ENCODE measurements at regions not wholly inside any gene's neighbourhood (a gene's known extent, or its start where the extent isn't known, plus 50 kb on each side); places are given as distances from the start of the nearest gene placed in this dataset.
"Not testable (repeated sequence)": the region's sequence is repeated elsewhere in the genome, so short reads cannot be mapped to it uniquely, and the experiment has no call there.

DNA sequence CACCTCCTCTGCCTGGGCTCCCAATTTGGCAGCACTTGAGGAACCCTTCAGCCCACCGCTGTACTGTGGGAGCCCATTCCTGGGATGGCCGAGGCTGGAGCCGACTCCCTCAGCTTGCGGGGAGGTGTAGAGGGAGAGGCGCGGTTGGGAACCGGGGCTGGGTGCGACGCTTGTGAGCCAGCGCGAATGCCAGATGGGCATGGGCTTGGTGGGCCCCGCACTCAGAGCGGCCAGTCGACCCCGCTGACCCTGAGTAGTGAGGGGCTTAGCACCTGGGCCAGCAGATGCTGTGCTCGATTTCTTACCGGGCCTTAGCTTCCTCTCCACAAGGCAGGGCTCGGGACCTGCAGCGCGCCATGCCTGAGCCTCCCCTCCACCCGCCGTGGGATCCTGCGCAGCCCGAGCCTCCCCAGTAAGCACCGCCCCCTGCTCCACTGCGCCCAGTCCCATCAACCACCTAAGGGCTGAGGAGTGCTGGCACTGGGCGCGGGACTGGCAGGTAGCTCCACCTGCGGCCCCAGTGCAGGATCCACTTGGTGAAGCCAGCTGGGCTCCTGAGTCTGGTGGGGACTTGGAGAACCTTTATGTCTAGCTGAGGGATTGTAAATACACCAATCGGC, 58.3 kb upstream of the DEFB108B start:
- TF ChIP-seq, protein P1, sequence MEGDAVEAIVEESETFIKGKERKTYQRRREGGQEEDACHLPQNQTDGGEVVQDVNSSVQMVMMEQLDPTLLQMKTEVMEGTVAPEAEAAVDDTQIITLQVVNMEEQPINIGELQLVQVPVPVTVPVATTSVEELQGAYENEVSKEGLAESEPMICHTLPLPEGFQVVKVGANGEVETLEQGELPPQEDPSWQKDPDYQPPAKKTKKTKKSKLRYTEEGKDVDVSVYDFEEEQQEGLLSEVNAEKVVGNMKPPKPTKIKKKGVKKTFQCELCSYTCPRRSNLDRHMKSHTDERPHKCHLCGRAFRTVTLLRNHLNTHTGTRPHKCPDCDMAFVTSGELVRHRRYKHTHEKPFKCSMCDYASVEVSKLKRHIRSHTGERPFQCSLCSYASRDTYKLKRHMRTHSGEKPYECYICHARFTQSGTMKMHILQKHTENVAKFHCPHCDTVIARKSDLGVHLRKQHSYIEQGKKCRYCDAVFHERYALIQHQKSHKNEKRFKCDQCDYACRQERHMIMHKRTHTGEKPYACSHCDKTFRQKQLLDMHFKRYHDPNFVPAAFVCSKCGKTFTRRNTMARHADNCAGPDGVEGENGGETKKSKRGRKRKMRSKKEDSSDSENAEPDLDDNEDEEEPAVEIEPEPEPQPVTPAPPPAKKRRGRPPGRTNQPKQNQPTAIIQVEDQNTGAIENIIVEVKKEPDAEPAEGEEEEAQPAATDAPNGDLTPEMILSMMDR (conservative IDR thresholded peaks at IDR 0.05; ENCODE audit: low read depth, low read length), result no peak

DNA sequence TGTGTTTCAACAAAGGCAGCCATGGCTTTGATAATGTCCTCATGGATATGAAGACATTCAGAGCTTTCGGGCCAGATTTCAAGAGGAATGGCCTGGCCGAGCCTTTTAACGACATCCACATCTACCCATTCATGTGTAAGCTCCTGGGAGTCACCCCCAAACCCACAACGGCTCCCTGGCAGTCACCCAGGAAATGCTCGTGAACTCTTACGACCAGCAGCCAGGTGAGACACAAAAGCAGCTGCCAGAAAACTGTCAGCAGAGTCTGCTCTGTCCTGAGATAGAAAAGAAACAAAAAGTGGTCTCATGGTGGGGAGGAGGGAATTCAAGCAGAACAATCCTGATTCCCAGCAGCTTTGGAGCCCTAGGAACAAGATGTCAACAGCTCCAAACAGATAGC, 52.9 kb upstream of the DEFB108B start:
- H3K4me3 ChIP-seq (ENCODE audit: low read length); DNase-seq (ENCODE audit: low read depth): not testable (repeated sequence)

More for the DNA sequence above, 58.3 kb upstream of the DEFB108B start:
- no peak overlapping the region for H3K4me3 ChIP-seq (ENCODE audit: low read length)
- DNase-seq (ENCODE audit: low read depth), result no peak

DNA sequence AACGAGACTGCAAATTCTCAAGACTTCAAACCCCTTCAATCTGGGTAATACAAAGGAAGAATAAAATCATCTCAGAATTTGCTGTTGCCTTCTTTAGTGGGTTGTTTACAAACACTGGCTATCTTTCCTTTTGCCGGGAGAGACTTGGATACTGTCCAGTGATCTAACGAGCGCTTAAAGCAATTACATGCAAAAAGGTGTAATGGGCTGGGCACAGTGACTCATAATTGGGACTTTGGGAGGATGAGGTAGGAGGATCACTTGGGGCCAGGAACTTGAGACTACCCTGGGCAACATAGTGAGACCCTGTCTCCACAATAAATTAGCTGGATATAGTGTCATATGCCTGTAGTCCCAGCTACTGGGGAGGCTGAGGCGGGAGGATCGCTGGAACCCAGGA, 52.2 kb upstream of the DEFB108B start:
- DNase-seq (ENCODE audit: low read depth), result not testable (repeated sequence)

DNA sequence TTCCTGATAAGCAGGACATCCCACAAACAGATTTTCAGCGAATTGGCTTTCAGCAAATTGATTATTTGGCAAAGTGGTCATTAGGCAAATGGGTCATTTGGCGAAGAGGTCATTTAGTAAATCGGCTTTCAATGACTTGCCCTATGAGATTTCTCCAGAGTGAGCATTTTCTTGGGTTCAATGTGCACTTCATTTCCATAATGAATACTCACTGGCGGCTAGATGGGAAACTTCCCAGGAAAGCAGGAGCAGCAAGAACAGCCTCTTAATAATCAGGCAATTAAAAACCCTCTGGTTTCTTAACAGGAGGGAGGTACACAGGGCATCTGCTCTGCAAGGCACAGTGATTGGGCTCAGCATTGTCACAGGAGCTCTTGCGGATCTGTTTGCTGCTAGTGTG, 51.5 kb upstream of the DEFB108B start:
- H3K4me3 ChIP-seq (ENCODE audit: low read length); DNase-seq (ENCODE audit: low read depth): not testable (repeated sequence)

More for the DNA sequence above, 52.2 kb upstream of the DEFB108B start:
- not testable (repeated sequence) for H3K4me3 ChIP-seq (ENCODE audit: low read length)

DNA sequence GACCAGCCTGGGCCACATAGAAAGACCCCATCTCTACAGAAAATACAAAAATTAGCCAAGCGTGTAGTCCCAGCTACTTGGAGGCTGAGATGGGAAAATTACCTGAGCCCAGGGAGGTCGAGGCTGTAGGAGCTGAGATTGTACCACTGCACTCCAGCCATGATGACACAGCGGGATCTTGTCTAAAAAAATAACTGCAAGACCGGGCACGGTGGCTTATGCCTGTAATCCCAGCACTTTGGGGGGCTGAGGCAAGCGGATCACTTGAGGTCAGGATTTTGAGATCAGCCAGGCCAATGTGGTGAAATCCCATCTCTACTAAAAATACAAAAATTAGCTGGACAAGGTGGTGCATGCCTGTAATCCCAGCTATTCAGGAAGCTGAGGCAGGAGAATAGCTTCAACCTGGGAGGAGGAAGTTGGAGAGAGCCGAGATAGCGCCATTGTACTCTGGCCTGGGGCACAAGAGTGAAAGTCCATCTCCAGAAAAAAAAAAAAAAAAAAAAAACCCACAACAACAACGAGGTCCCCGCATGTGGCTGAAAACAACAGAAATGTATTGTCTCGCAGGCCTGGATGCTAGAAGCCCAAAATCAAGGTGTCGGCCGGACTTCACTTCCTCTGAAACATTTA, 50.7 kb upstream of the DEFB108B start:
- DNase-seq (ENCODE audit: low read depth); H3K4me3 ChIP-seq (ENCODE audit: low read length): not testable (repeated sequence)

DNA sequence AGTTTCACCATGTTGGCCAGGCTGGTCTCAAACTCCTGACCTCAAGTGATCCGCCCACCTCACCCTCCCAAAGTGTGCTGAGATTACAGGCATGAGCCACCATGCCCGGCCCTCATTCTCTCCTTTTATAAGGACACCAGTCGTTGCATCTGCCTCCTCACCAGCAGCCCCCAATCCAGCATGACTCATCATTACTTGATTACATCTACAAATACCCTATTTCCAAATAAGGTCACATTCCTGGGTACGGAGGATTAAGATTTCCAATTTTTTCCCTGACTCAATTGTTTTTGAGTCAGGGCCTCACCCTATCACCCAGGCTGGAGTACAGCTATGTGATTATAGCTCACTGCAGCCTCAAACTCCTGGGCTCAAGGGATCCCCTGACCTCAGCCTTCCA, 49.8 kb upstream of the DEFB108B start:
- not testable (repeated sequence) for H3K4me3 ChIP-seq (ENCODE audit: low read length); DNase-seq (ENCODE audit: low read depth)

Data from retinal pigment epithelial cell (primary cell).